H1 (cell line): ENCODE measurements at regions not wholly inside any gene's neighbourhood (a gene's known extent, or its start where the extent isn't known, plus 50 kb on each side); places are given as distances from the start of the nearest gene placed in this dataset.

Source experiments
- CTCF ChIA-PET: fragments of 300-600 bp; sonication (Branson Sonifier 250); formaldehyde crosslinking; loops from one replicate; lab custom pipeline; 2021; ENCODE audit not compliant: partially characterized antibody; lab: Charles Lee
- POLR2A ChIA-PET: fragments of 300-600 bp; sonication (Branson Sonifier 250); formaldehyde crosslinking; loops from one replicate; lab custom pipeline; 2021; ENCODE audit warnings: inconsistent platforms; ENCODE audit not compliant: partially characterized antibody; lab: Charles Lee
- DNase-seq, 2 experiments: peaks; one replicate each; pipeline versions ENCODE4 v3.0.0 to v3.0.0-alpha.2; 2010 to 2022; ENCODE audit warnings: low spot score in 2 of 2, low read depth in 1 of 2, mixed read lengths in 1 of 2
- FAIRE-seq: peaks from 2 replicates; lab custom pipeline; 2011; peaks lifted over from hg19 to GRCh38; lab: Jason Lieb, UNC
- H2AFZ ChIP-seq: 2 replicates; pipeline ENCODE4 v1.8.1; 2012; ENCODE audit warnings: low read length, inconsistent platforms
- H2AK5ac ChIP-seq: 2 replicates; pipeline ENCODE4 v1.6.1; 2013; ENCODE audit warnings: low read depth, low read length
- H2BK120ac ChIP-seq: replicated peaks from 2 replicates; pipeline ENCODE3; 2013; ENCODE audit warnings: low read depth, low read length, inconsistent platforms
- H2BK12ac ChIP-seq: 2 replicates; pipeline ENCODE4 v1.6.1; 2013; ENCODE audit warnings: low read depth, low read length
- H2BK15ac ChIP-seq: 2 replicates; pipeline ENCODE4 v1.6.1; 2013; ENCODE audit warnings: low read length
- H2BK20ac ChIP-seq: 2 replicates; pipeline ENCODE4 v1.6.1; 2013; ENCODE audit warnings: low read length
- H2BK5ac ChIP-seq: 2 replicates; pipeline ENCODE4 v1.6.1; 2013; ENCODE audit warnings: low read depth, low read length
- H3K14ac ChIP-seq: 2 replicates; pipeline ENCODE4 v1.6.1; 2013; ENCODE audit warnings: inconsistent platforms; ENCODE audit not compliant: insufficient read length
- H3K18ac ChIP-seq: 2 replicates; pipeline ENCODE4 v1.6.1; 2013; ENCODE audit warnings: low read length; ENCODE audit errors: extremely low read depth
- H3K23ac ChIP-seq: 2 replicates; pipeline ENCODE4 v1.6.1; 2013; ENCODE audit warnings: inconsistent platforms; ENCODE audit not compliant: insufficient read length
- H3K23me2 ChIP-seq: 2 replicates; pipeline ENCODE4 v1.6.1; 2013; ENCODE audit warnings: low read depth, low read length
- H3K27ac ChIP-seq: 2 replicates; pipeline ENCODE4 v1.6.1; 2011; ENCODE audit warnings: low read depth, low read length, inconsistent platforms
- H3K27me3 ChIP-seq, 4 experiments: replicated peaks in 1 of 4; 1 replicate in 1 of 4; 2 replicates in 3 of 4; pipeline versions ENCODE4 v1.6.1 to v1.8.1; 2011 to 2013; ENCODE audit warnings: low read length in 3 of 4, mild to moderate bottlenecking in 3 of 4, inconsistent platforms in 2 of 4, mixed read lengths in 2 of 4, moderate library complexity in 1 of 4; ENCODE audit not compliant: control insufficient read depth in 3 of 4, insufficient read depth in 3 of 4; ENCODE audit errors: extremely low read depth in 1 of 4
- H3K36me3 ChIP-seq, 4 experiments: 2 replicates each; pipeline versions ENCODE4 v1.6.1 to v1.8.1; 2011 to 2013; ENCODE audit warnings: mild to moderate bottlenecking in 4 of 4, low read length in 3 of 4, moderate library complexity in 2 of 4, control low read depth in 1 of 4, inconsistent platforms in 1 of 4; ENCODE audit not compliant: insufficient read depth in 4 of 4, control insufficient read depth in 2 of 4
- H3K4ac ChIP-seq: replicated peaks from 2 replicates; pipeline ENCODE3; 2013; ENCODE audit warnings: low read length, low read depth, mixed read lengths, inconsistent platforms; ENCODE audit not compliant: insufficient read length
- H3K4me1 ChIP-seq, 4 experiments: replicated peaks in 1 of 4; 1 replicate in 1 of 4; 2 replicates in 3 of 4; pipeline versions ENCODE4 v1.6.1 to v1.8.1; 2011 to 2013; ENCODE audit warnings: low read length in 3 of 4, inconsistent platforms in 2 of 4, mixed read lengths in 1 of 4; ENCODE audit not compliant: insufficient read depth in 4 of 4, control insufficient read depth in 3 of 4
- H3K4me2 ChIP-seq, 2 experiments: 2 replicates each; pipeline versions ENCODE4 v1.6.1 to v1.8.1; 2011 to 2013; ENCODE audit warnings: low read depth in 2 of 2, low read length in 2 of 2, control low read depth in 1 of 2, inconsistent platforms in 1 of 2, mild to moderate bottlenecking in 1 of 2; ENCODE audit not compliant: insufficient read depth in 1 of 2
- H3K4me3 ChIP-seq, 4 experiments: fragments of 200-600, 300-600 bp in 1 of 4; sonication (generic), shearing (Covaris generic), sonication (Bioruptor Twin) in 1 of 4; 2 replicates each; pipeline versions ENCODE4 v1.5.1 to v1.8.1; 2011 to 2016; ENCODE audit warnings: low read length in 4 of 4, low read depth in 3 of 4, control low read depth in 2 of 4, inconsistent platforms in 2 of 4, mild to moderate bottlenecking in 2 of 4, mixed read lengths in 1 of 4, moderate library complexity in 1 of 4; ENCODE audit not compliant: insufficient read depth in 2 of 4; ENCODE audit errors: extremely low read depth in 1 of 4
- H3K56ac ChIP-seq: replicated peaks from 2 replicates; pipeline ENCODE3; 2013; ENCODE audit warnings: low read depth, mild to moderate bottlenecking, mixed read lengths, low read length, inconsistent platforms; ENCODE audit not compliant: insufficient read length
- H3K79me1 ChIP-seq: 2 replicates; pipeline ENCODE4 v1.6.1; 2013; ENCODE audit warnings: low read depth, low read length, control low read depth
- H3K79me2 ChIP-seq, 2 experiments: 2 replicates each; pipeline versions ENCODE4 v1.6.1 to v1.8.1; 2012 to 2013; ENCODE audit warnings: low read length in 2 of 2, mild to moderate bottlenecking in 2 of 2, inconsistent platforms in 1 of 2; ENCODE audit not compliant: insufficient read depth in 2 of 2, control insufficient read depth in 1 of 2
- H3K9ac ChIP-seq, 4 experiments: replicated peaks in 1 of 4; 1 replicate in 1 of 4; 2 replicates in 3 of 4; pipeline versions ENCODE4 v1.6.1 to v1.8.1; 2011 to 2013; ENCODE audit warnings: low read depth in 3 of 4, low read length in 3 of 4, control low read depth in 2 of 4, mild to moderate bottlenecking in 2 of 4, moderate library complexity in 2 of 4, inconsistent platforms in 1 of 4; ENCODE audit errors: extremely low read depth in 1 of 4
- H3K9me3 ChIP-seq, 2 experiments: 2 replicates each; pipeline versions ENCODE4 v1.6.1 to v1.8.1; 2012 to 2013; ENCODE audit warnings: mild to moderate bottlenecking in 2 of 2, moderate library complexity in 2 of 2, control low read depth in 1 of 2, inconsistent platforms in 1 of 2, low read depth in 1 of 2, low read length in 1 of 2, mixed read lengths in 1 of 2; ENCODE audit not compliant: insufficient read depth in 2 of 2
- H4K20me1 ChIP-seq, 2 experiments: replicated peaks in 1 of 2; 2 replicates each; pipeline versions ENCODE3 to v1.8.1; 2011 to 2013; ENCODE audit warnings: inconsistent platforms in 2 of 2, low read length in 2 of 2, mild to moderate bottlenecking in 1 of 2; ENCODE audit not compliant: insufficient read depth in 2 of 2, control insufficient read depth in 1 of 2
- H4K5ac ChIP-seq: 2 replicates; pipeline ENCODE4 v1.6.1; 2013; ENCODE audit warnings: low read length, low read depth, mixed read lengths, inconsistent platforms; ENCODE audit not compliant: insufficient read length
- H4K8ac ChIP-seq: 2 replicates; pipeline ENCODE4 v1.8.0; 2013; ENCODE audit warnings: mild to moderate bottlenecking, moderate library complexity, low read length, inconsistent platforms; ENCODE audit not compliant: insufficient read depth; ENCODE audit errors: extremely low read depth
- H4K91ac ChIP-seq: replicated peaks from 2 replicates; pipeline ENCODE3; 2013; ENCODE audit warnings: low read length, mixed read lengths, inconsistent platforms; ENCODE audit not compliant: insufficient read length
- BACH1 ChIP-seq: IDR thresholded peaks from 2 replicates; pipeline ENCODE4 v1.6.1; 2012; ENCODE audit warnings: low read length, improper control_type of control experiment
- EGR1 ChIP-seq: IDR thresholded peaks from 2 replicates; pipeline ENCODE4 v1.6.1; 2011; ENCODE audit warnings: low read depth, low read length, borderline replicate concordance
- HDAC6 ChIP-seq: IDR thresholded peaks from one replicate; pipeline ENCODE4 v1.7.1; 2012; ENCODE audit warnings: low read depth, mild to moderate bottlenecking, inconsistent platforms, low read length, moderate library complexity
- PHF8 ChIP-seq: fragments of 200-600 bp; sonication (generic); conservative IDR thresholded peaks from 2 replicates; pipeline ENCODE4 v1.7.1; 2012; ENCODE audit warnings: low read depth, mild to moderate bottlenecking, inconsistent platforms, low read length, moderate library complexity
- POU5F1 ChIP-seq: IDR thresholded peaks from 2 replicates; pipeline ENCODE4 v1.6.1; 2011; ENCODE audit warnings: low read depth, mild to moderate bottlenecking, low read length, moderate library complexity
- SP4 ChIP-seq: IDR thresholded peaks from 2 replicates; pipeline ENCODE4 v1.6.1; 2012; ENCODE audit warnings: low read length, inconsistent platforms
- TAF1 ChIP-seq: IDR thresholded peaks from 2 replicates; pipeline ENCODE4 v1.6.1; 2011; ENCODE audit warnings: mild to moderate bottlenecking, low read depth, low read length
- TCF12 ChIP-seq: IDR thresholded peaks from 2 replicates; pipeline ENCODE4 v1.6.1; 2011; ENCODE audit warnings: low read depth, mild to moderate bottlenecking, low read length
- TEAD4 ChIP-seq: IDR thresholded peaks from 2 replicates; pipeline ENCODE4 v1.6.1; 2012; ENCODE audit warnings: low read depth, low read length, inconsistent platforms, mixed read lengths
- WGBS, 2 experiments: shearing (Covaris generic) in 1 of 2; methylation state at CpG; one replicate each; pipeline versions ENCODE4 v1.1.6 to v1.1.7; 2013 to 2015; ENCODE audit warnings: low lambda C conversion rate in 2 of 2, mixed read lengths in 2 of 2, inconsistent platforms in 1 of 2, low coverage in 1 of 2, missing lambda C conversion rate in 1 of 2; ENCODE audit not compliant: insufficient replicate concordance in 2 of 2, insufficient coverage in 1 of 2, insufficient read length in 1 of 2; ENCODE audit errors: extremely low coverage in 1 of 2, missing lambda C conversion rate in 1 of 2; 5-methylcytosine and 5-hydroxymethylcytosine counted together
- TF ChIP-seq, protein P1 (sequence below): IDR thresholded peaks from 2 replicates; pipeline ENCODE4 v1.6.1; 2011; ENCODE audit warnings: low read length, improper control_type of control experiment

DNA sequence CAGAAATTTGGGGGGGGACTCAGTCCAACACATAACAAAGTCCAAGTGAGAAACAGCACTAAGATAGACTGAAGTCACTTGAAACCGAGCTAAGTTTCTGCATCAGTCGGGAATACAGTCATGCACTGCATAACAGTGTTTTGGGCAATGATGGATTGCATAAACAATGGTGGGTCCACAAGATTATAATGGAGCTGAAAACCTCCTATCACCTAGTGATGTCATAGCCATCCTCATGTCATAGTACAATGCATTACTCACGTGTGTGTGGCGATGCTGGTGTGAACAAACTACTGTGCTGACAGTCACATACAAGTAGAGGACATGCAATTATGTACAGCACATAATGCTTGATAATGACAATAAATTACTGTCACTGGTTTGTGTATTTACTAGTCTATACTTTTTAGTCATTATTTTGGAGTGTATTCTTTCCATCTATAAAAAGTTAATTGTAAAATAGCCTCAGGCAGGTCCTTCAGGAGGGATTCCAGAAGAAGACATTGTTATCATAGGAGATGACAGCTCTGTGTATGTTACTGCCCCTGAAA is 154.5 kb upstream of the ECI2 start:
- no peaks in the 10 kb centered on the region for H3K79me2 ChIP-seq
- no peaks in the 10 kb centered on the region for H3K23me2 ChIP-seq
- no peaks in the 10 kb centered on the region for H3K9me3 ChIP-seq
- no peak overlapping the region for H2BK20ac ChIP-seq
- ChIA-PET CTCF (no interaction called here), POLR2A (no interaction called here)
- no peak overlapping the region for H4K8ac ChIP-seq
- H2AK5ac ChIP-seq = no peak overlapping the region
- H3K4me1 ChIP-seq = peaks cover 2 to 12% (median 9%) of the 10 kb centered on the region in 4 experiments
- H3K4ac ChIP-seq = no peak overlapping the region
- FAIRE-seq (no peak), DNase-seq (no peak)
- H3K36me3 ChIP-seq = no peaks in the 10 kb centered on the region
- H3K79me1 ChIP-seq = no peaks in the 10 kb centered on the region
- no peak overlapping the region for H3K9ac ChIP-seq
- H3K23ac ChIP-seq = no peak overlapping the region
- H4K5ac ChIP-seq = no peak overlapping the region
- H3K27ac ChIP-seq = no peak overlapping the region
- no peak overlapping the region for H3K56ac ChIP-seq
- H2BK15ac ChIP-seq = no peak overlapping the region
- no peak overlapping the region for H2BK120ac ChIP-seq
- WGBS, 2 experiments = 94% methylated on average over 4 of the region's 4 CpGs; no CpG with 5 or more reads in 1 of the 2 experiments
- no peak overlapping the region for H2AFZ ChIP-seq
- H3K4me3 ChIP-seq = no peak overlapping the region
- no peak overlapping the region for H3K4me2 ChIP-seq
- H3K18ac ChIP-seq = no peak overlapping the region
- TF ChIP-seq PHF8 (no peak), TEAD4 (no peak), HDAC6 (no peak), EGR1 (no peak), POU5F1 (no peak), SP4 (no peak), TAF1 (no peak), BACH1 (no peak), TCF12 (no peak)
- TF ChIP-seq, protein P1, sequence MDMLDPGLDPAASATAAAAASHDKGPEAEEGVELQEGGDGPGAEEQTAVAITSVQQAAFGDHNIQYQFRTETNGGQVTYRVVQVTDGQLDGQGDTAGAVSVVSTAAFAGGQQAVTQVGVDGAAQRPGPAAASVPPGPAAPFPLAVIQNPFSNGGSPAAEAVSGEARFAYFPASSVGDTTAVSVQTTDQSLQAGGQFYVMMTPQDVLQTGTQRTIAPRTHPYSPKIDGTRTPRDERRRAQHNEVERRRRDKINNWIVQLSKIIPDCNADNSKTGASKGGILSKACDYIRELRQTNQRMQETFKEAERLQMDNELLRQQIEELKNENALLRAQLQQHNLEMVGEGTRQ = no peak
- H2BK12ac ChIP-seq = no peak overlapping the region
- H3K14ac ChIP-seq = no peak overlapping the region
- H3K27me3 ChIP-seq = 0 out of 7 replicates have a peak, but pooled peaks cover 0 to 2% (median 0%) of the 10 kb centered on the region in 4 experiments
- H2BK5ac ChIP-seq = no peak overlapping the region
- H4K20me1 ChIP-seq = no peaks in the 10 kb centered on the region
- H4K91ac ChIP-seq = no peak overlapping the region
